IPS DF 4.7 (cell line): ENCODE measurements at regions not wholly inside any gene's neighbourhood (a gene's known extent, or its start where the extent isn't known, plus 50 kb on each side); places are given as distances from the start of the nearest gene placed in this dataset.

ENCODE experiments used
- DNase-seq: peaks from one replicate; pipeline ENCODE4 v3.0.0-alpha.2; 2013; ENCODE audit warnings: low spot score; ENCODE audit errors: extremely low read depth

- no peak for DNase-seq
Observed at GRCh38 chr5:39902626-39903025, 477.8 kb upstream of the DAB2 start.

DNA sequence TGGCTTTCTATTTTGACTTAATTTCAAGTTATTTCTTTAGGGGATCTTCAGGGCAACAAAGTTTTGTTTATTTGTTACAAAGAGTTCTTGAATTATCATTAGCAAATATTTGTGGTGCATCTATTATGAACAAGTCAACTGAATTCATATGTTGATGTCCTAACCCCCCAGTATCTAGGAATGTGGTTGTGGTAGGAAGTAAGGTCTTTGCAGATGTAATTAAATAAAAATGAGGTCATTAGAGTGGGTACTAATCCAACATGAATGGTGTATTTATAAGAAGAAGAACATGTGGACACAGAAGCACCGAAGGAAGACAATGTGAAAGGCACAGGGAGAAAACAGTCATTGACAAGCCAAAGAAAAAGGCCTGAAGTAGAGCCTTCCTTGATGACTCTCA, 474.0 kb upstream of the DAB2 start:
- no peak for DNase-seq

GRCh38 chr5:39896706-39897105, 471.9 kb upstream of the DAB2 start:
- DNase-seq, result no peak

- DNase-seq, result no peak
Observed at GRCh38 chr5:39896104-39896503, 471.3 kb upstream of the DAB2 start.

- no peak for DNase-seq
Observed at GRCh38 chr5:39892708-39893107, 467.9 kb upstream of the DAB2 start.

- DNase-seq, result no peak
Observed at GRCh38 chr5:39891376-39891775, 466.6 kb upstream of the DAB2 start.

DNA sequence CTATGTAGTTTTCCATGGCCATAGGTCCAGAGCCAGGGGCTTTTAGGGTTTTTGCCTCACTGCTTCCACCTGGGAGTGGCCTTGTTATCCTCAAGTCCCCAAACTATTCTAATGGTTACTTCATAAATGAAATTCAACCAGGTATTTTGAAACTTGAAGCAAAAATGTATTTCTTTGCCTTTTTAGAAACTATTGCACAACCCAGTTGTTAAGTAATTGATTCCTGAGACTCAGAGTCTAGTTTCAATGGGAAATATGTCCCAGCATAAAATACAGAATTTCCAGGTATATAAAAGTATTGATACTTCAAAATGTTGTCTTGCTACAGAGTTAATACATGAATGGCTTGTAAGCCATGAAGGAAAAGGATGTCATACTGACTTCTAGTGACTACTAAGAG, 456.2 kb upstream of the DAB2 start:
- no peak for DNase-seq

GRCh38 chr5:39877479-39877878, 452.7 kb upstream of the DAB2 start:
- DNase-seq, result no peak

GRCh38 chr5:39876146-39876545, 451.4 kb upstream of the DAB2 start:
- DNase-seq, result no peak

DNA sequence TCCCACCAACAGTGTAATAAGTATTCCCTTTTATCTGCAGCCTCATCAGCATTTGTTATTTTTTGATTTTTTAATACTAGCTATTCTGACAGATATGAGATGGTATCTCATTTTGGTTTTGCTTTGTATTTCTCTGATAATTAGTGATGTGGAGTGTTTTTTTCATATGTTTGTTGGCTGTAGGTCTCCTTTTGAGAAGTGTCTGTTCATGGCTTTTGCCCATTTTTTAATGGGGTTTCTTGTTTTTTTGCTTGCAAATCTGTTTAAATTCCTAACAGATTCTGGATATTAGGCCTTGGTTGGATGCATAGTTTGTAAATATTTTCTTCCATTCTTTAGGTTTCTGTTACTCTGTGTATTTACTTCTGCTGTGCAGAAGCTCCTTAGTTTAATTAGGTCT, 445.4 kb upstream of the DAB2 start:
- DNase-seq, result no peak

GRCh38 chr5:39869396-39869795, 444.6 kb upstream of the DAB2 start:
- no peak for DNase-seq

GRCh38 chr5:39867923-39868322, 443.1 kb upstream of the DAB2 start:
- no peak for DNase-seq

DNA sequence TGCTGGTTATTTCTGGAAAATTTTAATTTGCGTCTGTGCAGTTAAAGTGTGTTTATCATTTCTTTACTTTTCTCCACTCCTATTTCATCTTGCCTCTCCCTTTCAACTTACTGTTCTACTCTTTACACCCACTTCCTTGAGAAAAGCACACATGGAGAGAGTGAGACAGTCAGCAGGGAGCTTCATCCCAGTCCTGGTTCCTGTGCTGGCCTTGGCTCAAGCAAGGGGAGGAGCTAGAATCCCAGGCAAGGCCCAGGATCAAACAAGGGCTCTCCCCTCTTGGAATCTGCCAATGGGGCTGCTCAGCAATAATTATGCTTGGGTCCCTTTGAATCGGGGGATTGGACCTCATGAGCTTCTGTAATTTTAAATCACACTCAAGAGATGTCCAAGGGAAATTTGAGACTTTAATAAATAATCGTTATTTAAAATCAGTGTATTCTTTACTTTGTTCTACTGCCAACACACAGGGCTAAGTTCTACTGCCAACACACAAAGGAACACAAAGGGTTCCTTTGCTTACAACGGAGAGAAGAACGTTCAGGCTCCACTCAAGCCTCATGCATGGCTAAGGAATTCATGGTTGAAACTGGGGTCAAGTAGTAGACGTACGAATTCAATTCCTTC, 439.3 kb upstream of the DAB2 start:
- no peak for DNase-seq

GRCh38 chr5:39857041-39857440, 432.3 kb upstream of the DAB2 start:
- DNase-seq, result no peak

GRCh38 chr5:39854771-39855410, 430.1 kb upstream of the DAB2 start:
- no peak for DNase-seq

DNA sequence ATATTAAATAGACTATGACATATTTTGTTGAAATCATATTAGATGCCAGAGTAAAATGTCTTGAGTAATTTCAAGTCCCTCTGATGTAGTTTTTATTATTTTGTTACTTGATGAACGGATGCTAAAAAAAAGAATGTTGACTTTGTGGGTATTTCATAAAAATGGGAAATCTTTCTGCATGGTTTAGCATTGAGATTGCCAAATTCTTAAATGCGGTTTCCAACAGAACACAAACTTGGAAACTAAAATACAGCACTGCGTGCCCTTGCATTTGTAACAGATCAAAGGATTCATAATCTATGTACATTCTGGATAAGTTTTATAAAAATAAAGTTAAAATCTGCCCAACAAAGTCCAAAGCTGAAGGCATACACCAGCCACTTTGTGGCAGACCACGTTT, 425.5 kb upstream of the DAB2 start:
- no peak for DNase-seq

DNA sequence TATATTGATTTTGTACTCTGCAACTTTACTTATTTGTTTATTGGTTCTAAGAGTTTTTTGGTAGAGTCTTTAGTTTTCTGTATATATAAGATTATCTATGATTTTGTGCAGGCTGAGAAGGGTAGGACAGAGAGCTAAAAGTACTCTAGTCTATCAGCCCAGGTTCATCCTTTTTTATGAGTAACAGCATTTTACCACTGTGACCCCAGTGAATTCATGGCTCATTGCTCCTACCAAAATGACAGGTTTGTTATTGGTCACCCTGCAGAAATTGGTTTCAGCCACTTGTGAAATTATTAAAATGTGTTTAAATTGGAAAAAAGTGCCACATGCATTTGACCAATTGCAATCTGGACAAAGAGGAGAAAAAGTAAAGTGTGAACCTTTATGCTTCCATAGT, 421.4 kb upstream of the DAB2 start:
- DNase-seq, result no peak

DNA sequence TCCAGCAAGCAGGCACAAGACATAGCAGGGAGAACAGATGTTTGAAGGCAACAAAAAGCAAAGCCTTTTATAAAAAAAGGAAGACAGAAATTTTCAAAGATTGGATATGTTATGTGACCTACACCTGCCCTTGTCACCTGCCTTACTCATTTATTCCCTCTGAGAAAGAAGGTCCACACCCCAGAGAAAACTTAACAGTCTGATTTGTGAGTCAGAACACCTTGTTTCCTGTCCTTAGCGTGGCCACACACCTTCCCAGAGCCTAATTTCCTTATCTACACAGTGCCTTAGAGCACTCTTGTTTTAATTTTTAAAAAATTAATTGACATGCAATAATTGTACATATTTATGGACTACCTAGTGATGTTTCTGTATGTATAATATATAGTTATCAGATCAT, 419.0 kb upstream of the DAB2 start:
- DNase-seq, result no peak

DNA sequence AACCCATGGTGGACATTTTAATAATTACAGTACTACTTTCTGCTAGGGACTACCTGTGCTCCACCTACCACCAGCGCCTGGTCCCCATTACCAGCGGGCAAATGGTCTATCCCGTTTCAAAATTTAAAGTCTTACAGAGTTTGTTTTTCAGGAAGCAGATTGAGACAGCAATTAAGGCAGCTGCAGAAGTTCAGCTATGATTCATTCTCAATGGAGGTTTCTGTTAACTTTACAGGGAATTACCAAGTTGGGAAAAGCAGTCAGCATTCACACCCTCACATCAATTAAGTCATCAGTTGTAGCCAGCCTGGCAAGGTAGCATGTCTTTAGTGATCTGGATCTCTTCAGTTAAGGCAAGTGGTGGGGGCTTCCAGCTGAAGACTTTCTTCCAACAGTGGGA, 410.6 kb upstream of the DAB2 start:
- DNase-seq, result no peak

GRCh38 chr5:39829441-39829840, 404.7 kb upstream of the DAB2 start:
- no peak for DNase-seq

GRCh38 chr5:39826051-39826450, 401.3 kb upstream of the DAB2 start:
- DNase-seq, result no peak

DNA sequence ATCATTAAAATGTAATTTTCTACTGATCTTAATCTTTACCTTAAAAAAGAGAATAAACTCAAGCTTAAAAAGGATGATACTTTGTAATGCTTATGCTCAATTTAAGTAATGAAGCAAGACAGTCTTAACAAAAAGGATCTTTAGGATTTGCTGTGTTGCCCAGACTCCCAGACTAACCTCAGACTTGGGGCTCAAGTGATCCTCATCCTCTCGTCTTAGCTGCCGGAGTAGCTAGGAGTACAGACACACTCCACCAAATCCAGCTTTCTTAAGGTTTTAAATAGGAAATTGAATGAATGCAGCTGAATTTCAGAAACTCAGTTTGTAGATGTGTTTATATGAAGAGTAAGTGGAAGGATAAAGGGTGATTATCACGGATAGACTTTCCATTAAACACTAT, 400.5 kb upstream of the DAB2 start:
- DNase-seq, result no peak

DNA sequence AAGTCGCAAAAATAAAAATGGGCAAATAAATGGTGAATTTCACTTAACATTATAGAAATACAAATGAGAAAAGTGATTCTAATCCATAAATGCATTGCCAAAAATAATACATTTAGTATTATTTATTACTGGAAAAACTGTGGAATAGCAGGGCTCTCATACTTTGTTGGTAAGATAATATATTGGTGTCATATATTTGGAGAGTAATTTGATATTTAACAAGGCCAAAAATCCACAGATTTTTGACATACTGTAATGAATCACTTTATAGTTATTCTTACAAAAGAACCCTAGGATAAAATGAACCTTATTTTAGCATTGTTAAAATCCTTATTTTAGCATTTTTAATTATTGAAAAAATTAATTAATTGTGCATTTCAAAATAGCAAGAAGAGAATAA, 397.2 kb upstream of the DAB2 start:
- no peak for DNase-seq

DNA sequence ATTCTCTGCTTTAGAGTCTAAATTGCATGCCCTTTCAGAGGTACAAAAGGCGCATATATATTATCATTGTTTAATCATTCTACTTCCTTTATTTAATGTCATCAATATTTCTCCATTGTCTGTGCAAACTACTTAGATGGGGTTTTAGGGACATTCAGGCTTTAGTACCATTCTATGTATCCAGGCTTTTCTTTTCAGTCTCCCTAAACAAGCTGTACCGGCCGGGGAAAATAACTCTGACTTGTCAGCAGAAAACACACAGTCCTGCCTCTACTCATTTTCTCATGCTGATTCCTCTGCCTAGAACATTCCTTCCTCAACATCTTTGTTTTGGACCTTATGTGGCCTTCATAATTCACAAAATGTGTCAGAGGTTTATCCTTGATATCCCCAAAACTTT, 392.1 kb upstream of the DAB2 start:
- DNase-seq, result no peak
